ENCODE measurements at regions not wholly inside any gene's neighbourhood (a gene's known extent, or its start where the extent isn't known, plus 50 kb on each side); places are given as distances from the start of the nearest gene placed in this dataset.
A peak's percentile ranks its signal among the peaks of the same experiment; 100 is the strongest.
"Not testable (repeated sequence)": the region's sequence is repeated elsewhere in the genome, so short reads cannot be mapped to it uniquely, and the experiment has no call there.

DNA sequence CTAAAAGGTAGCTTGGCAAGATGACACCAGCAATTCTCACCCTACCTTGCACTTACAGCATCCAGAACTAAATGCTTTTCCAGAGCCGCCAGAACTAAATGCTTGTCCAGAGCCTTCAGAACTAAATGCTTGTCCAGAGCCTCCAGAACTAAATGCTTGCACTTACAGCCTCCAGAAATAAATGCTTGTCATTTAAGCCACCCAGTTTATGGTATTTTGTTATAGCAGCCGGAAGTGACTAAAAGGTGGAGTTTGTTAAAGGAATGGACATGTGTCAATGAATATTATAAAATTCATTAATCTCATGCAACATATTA, 133.5 kb downstream of the GPX5 start:
- DNase-seq = no peak

DNA sequence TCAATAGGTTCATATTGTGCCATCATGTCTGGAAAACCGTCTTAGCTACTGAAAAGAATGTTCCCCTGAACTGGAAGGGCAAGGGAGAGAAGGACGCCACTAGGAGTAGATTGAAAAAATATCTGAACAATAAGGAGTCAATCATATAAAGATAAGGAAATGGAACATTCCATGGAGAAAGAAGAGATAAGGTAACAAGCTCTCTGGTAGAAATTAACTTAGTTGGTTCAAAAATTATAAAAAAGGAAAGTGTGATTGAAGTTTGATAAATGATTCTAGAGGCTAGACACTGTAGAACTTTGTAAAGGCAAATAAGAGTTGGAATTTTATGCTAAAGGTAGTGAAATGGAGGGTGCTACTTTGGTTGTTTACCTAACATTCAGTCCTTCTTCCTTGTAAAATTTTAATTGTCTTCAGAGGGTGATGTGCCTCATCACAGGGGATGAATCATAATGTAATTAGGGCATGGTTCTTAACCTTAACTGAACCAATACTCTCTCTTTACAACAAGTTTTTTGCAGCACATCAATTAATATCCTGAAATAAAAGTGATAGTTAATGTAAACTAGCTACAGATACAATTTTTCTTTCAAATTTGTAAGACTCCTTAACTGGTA, 135.5 kb downstream of the GPX5 start:
- DNase-seq = no peak

DNA sequence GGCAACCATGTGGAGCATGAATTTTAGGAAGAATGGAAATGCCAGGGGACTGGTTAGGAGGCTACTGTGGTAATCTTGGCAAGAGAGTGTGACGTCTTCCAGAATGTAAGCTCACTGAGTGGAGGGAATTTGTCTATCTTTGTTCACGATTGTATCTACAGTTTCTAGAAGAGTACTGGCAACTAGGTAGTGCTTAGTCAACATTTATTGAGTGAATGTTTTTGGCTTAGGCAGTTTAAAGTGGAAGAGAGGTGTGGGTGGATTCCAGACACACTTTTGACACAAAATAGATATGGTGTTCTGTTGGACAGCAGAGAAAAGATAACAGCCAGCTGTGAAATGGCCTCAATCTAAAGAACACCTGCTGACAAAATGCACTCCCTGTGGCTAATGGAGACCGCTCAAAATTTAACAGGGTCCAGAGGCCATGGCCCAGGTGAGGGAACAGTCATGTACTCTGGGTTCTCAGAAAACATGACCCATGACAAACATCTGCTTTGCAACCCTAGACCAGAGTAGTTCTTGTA, 139.3 kb downstream of the GPX5 start:
- DNase-seq = no peak

DNA sequence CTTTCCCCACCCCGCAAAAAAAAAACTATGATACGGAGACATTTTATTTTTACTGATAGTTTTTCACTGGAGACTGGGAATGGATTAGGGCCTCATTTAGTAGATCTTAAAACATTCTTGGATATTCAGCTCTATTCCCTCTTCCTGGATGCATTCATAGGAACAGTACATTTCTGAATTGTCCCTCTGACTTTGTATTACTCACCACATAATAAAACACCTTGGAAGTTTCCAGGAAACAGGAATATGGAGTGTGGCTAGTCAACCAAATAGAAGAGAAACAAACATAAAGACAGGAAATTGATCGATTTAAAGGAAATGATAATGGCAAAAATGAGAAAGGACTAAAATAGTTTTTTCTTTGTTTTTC, 147.7 kb downstream of the GPX5 start:
- DNase-seq = no peak

DNA sequence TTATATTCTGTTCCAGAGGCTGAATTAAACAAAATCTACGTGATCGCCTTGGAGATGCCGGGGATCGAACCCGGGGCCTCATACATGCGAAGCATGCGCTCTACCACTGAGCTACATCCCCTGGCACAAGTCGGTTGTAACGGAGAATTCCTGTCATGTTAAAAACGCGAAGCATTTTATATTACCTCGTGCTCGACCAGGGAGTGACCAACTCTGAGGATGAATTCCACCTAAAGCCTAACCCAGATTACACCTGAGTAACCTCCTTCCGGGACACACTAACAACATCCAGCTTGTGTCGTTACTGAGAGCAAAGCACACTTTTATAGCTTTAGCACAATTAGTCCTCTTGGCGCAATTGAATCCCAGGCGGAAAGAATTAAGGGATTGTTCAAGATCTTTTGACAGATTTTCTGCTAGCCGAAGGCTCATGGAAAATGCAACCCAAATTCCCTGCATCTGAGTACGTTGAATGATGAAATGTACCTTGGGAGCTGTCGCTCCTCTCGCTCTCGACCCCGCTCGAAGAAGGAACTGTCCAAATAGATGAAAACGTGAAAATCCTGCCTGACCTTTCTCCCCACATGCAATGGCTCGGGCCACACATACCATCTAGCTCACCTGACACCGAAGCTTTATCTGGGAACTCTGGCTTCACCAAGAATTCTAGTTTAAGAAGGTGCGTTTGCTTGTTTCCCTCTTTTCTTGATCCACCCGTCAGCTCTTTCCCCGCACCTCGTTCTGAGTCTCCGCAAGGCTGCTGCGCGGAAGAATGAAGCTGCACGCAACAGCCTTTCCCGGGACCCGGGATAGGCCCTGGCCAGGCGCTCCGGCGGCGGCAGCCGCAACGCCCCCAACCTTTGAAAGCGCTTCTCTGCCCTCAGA, 148.3 kb downstream of the GPX5 start:
- peak; percentile 10 for DNase-seq

DNA sequence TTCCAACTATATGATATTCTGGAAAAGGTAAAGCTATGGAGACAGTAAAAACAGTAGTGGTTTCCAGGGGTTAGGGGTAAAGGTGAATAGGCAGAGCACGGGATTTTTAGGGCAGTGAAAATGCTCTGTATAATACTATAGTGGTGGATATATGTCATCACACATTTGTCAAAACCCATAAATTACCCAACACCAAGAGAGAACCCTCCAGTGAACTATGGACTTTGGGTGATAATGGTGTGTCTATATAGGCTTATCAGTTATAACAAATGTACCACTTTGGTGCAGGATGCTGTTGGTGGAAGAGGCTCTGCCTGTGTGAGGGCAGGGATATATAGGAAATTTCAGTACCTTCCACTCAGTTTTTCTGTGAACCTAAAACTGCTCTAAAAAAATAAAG, 149.9 kb downstream of the GPX5 start:
- DNase-seq = no peak

DNA sequence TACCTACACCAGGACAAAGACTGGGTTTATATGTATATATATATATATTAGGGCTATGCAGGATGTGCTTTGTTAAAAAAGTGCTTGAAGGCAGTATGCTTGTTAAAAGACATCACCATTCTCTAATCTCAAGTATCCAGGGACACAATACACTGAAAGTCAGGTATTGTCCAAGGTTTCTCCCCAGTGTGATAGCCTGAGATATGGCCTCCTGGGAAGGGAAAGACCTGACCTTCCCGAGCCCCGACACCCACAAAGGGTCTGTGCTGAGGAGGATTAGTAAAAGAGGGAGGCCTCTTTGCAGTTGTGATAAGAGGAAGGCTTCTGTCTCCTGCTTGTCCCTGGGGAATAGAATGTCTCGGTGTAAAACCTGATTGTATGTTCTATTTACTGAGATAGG, 156.9 kb downstream of the GPX5 start:
- no peak for DNase-seq

DNA sequence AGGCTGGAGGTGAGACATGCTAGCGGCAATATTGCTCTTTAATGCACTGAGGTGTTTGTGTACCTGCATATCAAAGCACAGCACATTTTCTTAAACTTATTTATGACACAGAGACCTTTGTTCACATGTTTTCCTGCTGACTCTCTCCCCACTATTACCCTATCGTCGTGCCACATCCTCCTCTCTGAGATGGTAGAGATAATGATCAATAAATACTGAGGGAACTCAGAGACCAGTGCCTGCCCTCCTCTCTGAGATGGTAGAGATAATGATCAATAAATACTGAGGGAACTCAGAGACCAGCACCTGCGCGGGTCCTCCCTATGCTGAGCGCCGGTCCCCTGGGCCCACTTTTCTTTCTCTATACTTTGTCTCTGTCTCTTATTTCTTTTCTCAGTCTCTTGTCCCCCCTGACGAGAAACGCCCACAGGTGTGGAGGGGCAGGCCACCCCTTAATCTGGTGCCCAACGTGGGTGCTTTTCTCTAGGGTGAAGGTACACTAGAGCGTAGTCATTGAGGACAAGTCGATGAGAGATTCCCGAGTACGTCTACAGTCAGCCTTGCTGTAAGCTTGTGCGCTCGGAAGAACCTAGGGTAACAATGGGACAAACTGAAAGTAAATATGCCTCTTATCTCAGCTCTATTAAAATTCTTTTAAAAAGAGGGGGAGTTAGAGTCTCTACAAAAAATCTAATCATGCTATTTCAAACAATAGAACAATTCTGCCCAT, 157.4 kb downstream of the GPX5 start:
- DNase-seq = peak; percentile 12

DNA sequence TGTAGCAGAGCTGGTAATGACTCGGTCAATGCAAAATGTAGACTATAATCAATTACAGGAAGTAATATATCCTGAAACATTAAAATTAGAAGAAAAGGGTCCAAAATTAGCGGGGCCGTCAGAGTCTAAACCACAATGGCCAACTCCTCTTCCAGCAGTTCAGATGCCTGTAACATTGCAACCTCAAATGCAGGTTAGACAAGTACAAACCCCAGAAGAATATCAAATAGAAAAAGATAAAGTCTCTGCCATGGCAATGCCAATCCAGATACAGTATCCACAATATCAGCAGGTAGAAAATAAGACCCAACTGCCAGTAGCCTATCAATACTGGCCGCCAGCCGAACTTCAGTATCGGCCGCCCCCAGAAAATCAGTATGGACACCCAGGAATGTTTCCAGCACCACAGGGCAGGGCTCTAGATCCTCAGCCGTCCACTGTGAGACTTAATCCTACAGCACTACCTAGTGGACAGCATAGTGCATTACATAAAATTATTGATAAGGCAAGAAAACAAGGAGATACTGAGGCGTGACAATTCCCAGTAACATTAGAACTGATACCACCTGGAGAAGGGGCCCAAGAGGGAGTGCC, 158.4 kb downstream of the GPX5 start:
- peak; percentile 52 for DNase-seq

DNA sequence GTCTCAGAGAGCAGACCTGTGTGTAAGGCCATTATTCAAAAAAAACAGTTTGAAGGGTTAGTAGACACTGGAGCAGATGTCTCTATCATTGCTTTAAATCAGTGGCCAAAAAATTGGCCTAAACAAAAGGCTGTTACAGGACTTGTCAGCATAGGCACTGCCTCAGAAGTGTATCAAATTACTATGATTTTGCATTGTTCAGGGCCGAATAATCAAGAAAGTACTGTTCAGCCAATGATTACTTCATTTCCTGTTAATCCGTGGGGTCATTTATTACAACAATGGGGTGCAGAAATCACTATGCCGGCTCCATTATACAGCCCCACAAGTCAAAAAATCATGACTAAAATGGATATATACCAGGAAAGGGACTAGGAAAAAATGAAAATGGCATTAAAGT, 160.3 kb downstream of the GPX5 start:
- DNase-seq = not testable (repeated sequence)

DNA sequence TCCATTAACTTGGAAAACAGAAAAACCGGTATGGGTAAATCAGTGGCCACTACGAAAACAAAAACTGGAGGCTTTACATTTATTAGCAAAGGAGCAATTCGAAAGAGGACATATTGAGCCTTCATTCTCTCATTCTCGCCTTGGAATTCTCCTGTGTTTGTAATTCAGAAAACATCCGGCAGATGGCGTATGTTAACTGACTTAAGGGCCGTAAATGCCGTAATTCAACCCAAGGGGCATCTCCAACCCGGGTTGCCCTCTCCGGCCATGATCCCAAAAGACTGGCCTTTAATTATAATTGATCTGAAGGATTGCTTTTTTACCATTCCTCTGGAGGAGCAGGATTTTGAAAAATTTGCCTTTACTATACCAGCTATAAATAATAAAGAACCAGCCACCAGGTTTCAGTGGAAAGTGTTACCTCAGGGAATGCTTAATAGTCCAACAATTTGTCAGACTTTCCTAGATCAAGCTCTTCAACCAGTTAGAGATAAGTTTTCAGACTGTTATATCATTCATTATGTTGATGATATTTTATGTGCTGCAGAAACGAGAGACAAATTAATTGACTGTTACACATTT, 160.9 kb downstream of the GPX5 start:
- DNase-seq = peak; percentile 73

DNA sequence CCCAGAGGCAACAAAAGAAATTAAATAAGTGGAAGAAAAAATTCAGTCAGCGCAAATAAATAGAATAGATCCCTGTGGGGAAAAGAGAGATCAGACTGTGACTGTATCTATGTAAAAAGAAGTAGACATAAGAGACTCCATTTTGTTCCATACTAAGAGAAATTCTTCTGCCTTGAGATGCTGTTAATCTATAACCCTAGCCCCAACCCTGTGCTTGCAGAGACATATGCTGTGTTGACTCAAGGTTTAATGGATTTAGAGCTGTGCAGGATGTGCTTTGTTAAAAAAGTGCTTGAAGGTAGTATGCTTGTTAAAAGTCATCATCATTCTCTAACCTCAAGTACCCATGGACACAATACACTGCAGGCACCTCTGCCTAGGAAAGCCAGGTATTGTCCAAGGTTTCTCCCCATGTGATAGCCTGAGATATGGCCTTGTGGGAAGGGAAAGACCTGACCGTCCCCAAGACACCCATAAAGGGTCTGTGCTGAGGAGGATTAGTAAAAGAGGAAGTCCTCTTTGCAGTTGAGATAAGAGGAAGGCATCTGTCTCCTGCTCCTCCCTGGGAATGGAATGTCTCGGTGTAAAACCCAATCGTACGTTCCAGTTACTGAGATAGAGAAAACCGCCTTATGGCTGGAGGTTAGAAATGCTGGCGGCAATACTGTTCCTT, 161.8 kb downstream of the GPX5 start:
- not testable (repeated sequence) for DNase-seq

DNA sequence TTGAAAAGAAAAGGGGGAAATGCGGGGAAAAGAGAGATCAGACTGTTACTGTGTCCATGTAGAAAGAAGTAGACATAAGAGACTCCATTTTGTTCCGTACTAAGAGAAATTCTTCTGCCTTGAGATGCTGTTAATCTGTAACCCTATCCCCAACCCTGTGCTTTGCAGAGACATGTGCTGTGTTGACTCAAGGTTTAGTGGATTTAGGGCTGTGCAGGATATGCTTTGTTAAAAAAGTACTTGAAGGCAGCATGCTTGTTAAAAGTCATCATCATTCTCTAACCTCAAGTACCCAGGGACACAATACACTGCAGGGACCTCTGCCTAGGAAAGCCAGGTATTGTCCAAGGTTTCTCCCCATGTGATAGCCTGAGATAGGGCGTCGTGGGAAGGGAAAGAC, 166.3 kb downstream of the GPX5 start:
- DNase-seq = not testable (repeated sequence)

DNA sequence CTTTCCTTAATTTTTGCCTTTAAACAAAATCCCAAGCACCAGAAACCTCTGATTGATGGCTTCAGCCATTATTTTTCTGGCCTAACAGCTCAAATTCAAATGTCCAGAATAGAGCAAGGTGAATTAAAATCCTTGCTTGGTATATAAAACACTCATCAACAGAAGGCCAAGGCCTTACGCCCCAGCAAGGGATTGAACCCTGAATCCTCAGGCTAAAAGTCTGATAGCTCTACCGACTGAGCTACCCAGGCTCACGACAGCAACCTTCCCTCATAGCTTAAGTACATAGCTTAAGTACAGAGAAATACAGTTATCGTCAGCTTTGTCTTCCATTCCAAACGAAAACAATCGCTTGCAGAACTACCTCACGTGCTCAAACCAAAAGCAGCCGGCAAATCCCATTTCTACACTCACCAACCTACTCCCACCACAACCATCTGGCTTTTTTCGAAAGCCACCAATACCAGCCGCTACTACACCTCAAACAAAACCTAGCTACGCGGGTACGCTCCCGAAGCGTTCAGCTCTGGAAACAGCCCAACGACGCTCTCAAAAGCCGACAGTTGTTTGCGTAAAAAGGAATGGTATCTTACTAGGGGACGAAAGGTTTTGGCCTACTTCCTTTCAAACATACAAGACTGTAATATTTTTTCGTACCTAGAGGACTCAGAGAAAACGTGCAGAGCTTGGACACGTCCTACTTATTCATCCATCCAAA, 167.5 kb downstream of the GPX5 start:
- no peak for DNase-seq

DNA sequence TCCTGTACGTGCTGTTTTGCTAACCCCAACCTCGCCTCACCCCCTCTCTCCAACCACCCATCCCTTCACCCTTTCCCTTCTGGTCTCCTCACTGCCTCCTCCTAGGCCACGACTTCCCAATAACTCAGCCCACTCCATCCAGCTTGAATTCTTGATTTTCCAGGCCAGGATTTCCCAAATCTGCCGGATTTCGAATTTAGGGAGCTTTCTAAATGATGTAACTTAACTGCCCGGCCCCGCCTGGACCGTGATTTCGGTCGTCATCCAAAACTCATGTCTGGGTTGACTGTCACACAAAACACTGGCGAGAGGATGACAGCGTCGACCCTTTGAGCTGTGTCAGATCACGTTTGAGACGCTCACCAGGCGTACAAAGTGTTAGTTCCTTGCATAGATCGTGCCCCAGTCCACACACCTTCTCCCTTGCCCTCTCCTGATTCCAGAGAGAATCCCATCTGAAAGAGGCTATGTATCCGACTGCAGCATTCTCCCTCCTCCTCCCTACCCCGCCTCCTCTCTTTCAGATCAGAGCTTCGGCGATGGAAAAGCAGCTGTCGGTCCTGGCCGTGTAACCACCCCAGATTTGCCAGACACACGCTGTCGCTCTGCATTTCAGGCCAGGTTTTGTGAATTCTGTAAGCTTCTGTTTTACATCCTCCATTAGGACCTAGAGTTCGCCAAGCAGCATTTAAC, 168.2 kb downstream of the GPX5 start:
- DNase-seq = no peak

DNA sequence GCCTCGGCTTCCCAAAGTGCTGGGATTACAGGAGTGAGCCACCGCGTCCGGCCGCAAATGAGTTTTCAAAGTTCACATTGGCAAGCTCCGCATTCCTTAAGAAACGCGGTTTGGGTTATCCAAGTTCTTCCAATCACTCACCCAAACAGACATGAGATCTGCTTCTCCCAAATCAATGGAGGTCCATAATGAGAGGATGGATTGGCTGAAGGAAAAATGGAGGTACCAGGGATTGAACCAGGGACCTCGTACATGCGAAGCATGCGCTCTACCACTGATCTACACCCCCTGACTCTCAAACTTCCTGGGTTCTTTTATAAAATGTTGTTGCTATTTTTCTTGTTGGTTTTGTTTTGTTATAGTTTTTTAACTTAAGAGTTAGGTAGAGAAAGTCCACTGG, 170.0 kb downstream of the GPX5 start:
- DNase-seq = no peak

DNA sequence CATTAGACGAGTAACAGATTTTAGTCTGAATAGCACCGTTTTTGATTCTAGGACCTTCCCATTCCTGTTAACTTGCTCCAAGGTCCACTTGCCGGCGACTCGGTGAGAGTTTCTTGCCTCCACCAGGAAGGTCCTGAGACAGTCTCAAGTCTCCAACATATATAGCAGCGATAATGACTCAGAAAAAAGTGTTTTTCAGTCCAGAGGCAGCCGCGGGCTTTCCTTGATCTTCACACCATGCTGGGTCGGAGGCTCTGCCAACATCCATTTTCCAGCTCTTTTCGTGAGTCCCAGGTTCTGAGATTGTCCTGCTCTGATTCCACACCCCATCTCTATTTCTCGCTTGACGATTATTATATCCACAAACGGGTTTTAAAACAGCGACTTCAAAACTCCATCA, 170.5 kb downstream of the GPX5 start:
- no peak for DNase-seq

DNA sequence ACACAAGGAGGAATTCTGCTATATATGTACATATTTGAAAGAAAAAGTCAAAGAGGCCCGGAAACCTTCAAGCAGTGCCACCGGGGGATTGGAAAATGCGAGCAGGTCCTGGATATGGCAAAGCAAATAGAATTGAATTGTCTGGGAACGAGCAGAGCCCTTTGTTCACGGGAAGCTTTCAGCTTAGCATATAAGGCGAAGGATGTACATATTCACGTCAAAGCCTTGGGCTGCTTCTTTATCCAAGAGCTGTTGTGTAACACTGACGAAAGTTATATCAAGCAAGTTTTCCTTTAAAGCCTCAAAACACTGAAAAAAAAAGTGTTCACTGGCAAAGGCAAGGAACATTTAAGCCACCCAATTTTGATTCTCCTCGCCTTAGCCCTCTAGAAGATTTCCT, 171.0 kb downstream of the GPX5 start:
- DNase-seq = no peak

DNA sequence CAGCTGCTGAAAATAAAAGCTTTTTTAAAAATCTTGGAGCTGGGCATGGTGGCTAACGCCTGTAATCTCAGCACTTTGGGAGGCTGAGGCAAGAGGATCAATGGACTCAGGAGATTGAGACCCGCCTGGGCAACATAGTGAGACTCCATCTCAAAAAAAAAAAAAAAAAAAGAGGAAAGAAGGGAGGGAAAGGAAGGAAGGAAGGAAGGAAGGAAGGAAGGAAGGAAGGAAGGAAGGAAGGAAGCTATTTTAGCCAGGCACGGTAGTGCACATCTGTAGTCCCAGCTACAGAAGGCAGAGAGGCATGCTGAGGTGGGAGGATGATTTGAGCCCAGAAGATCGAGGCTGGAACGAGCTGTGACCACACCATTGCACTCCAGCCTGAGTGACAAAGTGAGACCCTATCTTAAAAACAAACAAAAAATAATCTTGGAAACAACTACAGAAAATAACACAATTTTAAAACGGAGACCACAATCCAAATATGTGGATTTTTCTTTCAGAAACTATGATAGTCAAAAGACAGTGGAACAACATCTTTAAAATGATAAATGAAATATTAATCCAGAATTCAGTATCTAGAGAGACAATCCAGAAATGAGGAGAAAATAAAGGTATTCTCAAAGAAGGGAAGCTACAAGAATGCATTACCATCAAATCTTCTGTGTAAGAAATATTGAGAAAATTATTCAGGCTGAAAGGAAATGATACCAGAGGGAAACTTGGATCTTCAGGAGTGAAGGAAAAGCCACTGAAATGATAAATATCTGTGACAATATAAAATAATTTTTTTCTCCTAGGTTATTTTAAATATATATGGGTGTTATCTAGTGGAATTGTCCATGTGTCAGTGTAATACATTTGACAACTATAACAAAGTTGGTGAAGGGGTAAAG, 182.0 kb downstream of the GPX5 start:
- no peak for DNase-seq
